BE2C (cell line): ENCODE measurements at regions not wholly inside any gene's neighbourhood (a gene's known extent, or its start where the extent isn't known, plus 50 kb on each side); places are given as distances from the start of the nearest gene placed in this dataset.

Source experiments
- DNase-seq: peaks from one replicate; pipeline ENCODE4 v3.0.0-alpha.2; 2020
- H3K27me3 ChIP-seq: fragments of 250-450 bp; sonication (Bioruptor Pico); 2 replicates; pipeline ENCODE4 v1.5.1; 2020; ENCODE audit warnings: mild to moderate bottlenecking
- H3K36me3 ChIP-seq: fragments of 250-450 bp; sonication (Bioruptor Pico); 2 replicates; pipeline ENCODE4 v1.5.1; 2020; ENCODE audit warnings: mild to moderate bottlenecking
- H3K4me1 ChIP-seq: fragments of 250-450 bp; sonication (Bioruptor Pico); 2 replicates; pipeline ENCODE4 v1.5.1; 2020
- H3K4me3 ChIP-seq: 2 replicates; pipeline ENCODE4 v1.5.1; 2011; ENCODE audit warnings: low read depth, low read length
- H3K9me3 ChIP-seq: fragments of 250-450 bp; sonication (Bioruptor Pico); 2 replicates; pipeline ENCODE4 v1.5.1; 2020
- CTCF ChIP-seq: IDR thresholded peaks from 2 replicates; pipeline ENCODE4 v1.5.1; 2012; ENCODE audit warnings: mild to moderate bottlenecking, low read depth, low read length

- no peak for TF ChIP-seq CTCF
- H3K4me3 ChIP-seq, result no peak overlapping the region
- H3K9me3 ChIP-seq, result no peaks in the 10 kb centered on the region; the same call in 1 of the 2 replicates
- no peaks in the 10 kb centered on the region for H3K36me3 ChIP-seq
- no peak for DNase-seq
- H3K4me1 ChIP-seq, result no peaks in the 10 kb centered on the region
- no peaks in the 10 kb centered on the region for H3K27me3 ChIP-seq
Measured at GRCh38 chr7:125257617-125258016, 328.0 kb upstream of the POT1 start.

GRCh38 chr7:125256446-125256845 lies 326.8 kb upstream of the POT1 start:
- no peak for DNase-seq
- Histone ChIP-seq H3K27me3 (no peaks in the 10 kb centered on the region), H3K4me3 (no peak overlapping the region), H3K4me1 (no peaks in the 10 kb centered on the region), H3K36me3 (no peaks in the 10 kb centered on the region), H3K9me3 (no peaks in the 10 kb centered on the region; the same call in 1 of the 2 replicates)
- TF ChIP-seq CTCF, result no peak

GRCh38 chr7:125255810-125256209 lies 326.2 kb upstream of the POT1 start:
- DNase-seq, result no peak
- TF ChIP-seq CTCF, result no peak
- no peaks in the 10 kb centered on the region; the same call in 1 of the 2 replicates for H3K9me3 ChIP-seq
- H3K4me3 ChIP-seq, result no peak overlapping the region
- no peaks in the 10 kb centered on the region for H3K36me3 ChIP-seq
- no peaks in the 10 kb centered on the region for H3K4me1 ChIP-seq
- H3K27me3 ChIP-seq, result no peaks in the 10 kb centered on the region

- Histone ChIP-seq H3K4me1 (no peaks in the 10 kb centered on the region), H3K4me3 (no peak overlapping the region), H3K9me3 (no peaks in the 10 kb centered on the region; the same call in 1 of the 2 replicates), H3K36me3 (no peaks in the 10 kb centered on the region), H3K27me3 (no peaks in the 10 kb centered on the region)
- TF ChIP-seq CTCF, result no peak
- DNase-seq, result no peak
Measured at GRCh38 chr7:125254566-125254965, 324.9 kb upstream of the POT1 start.

GRCh38 chr7:125253452-125254190 lies 324.0 kb upstream of the POT1 start:
- Histone ChIP-seq H3K9me3 (no peaks in the 10 kb centered on the region; the same call in 1 of the 2 replicates), H3K36me3 (no peaks in the 10 kb centered on the region), H3K27me3 (no peaks in the 10 kb centered on the region), H3K4me3 (no peak overlapping the region), H3K4me1 (no peaks in the 10 kb centered on the region)
- no peak for DNase-seq
- no peak for TF ChIP-seq CTCF

- Histone ChIP-seq H3K4me3 (no peak overlapping the region), H3K36me3 (no peaks in the 10 kb centered on the region), H3K4me1 (no peaks in the 10 kb centered on the region), H3K27me3 (no peaks in the 10 kb centered on the region), H3K9me3 (no peaks in the 10 kb centered on the region)
- DNase-seq, result no peak
- TF ChIP-seq CTCF, result no peak
Measured at GRCh38 chr7:125247514-125248098, 318.0 kb upstream of the POT1 start.
